T-cell (primary cell): ENCODE measurements at regions not wholly inside any gene's neighbourhood (a gene's known extent, or its start where the extent isn't known, plus 50 kb on each side); places are given as distances from the start of the nearest gene placed in this dataset.

Experiments
- ATAC-seq, 4 experiments: fragments of 200-7000 bp in 3 of 4; fragments of 150-1000 bp in 1 of 4; cut with Tn5 transposase; replicated peaks in 1 of 4; 1 replicate in 3 of 4; 2 replicates in 1 of 4; pipeline ENCODE4 v1.10.0; 2021; ENCODE audit warnings: moderate library complexity in 3 of 4, mild to moderate bottlenecking in 2 of 4, moderate number of reproducible peaks in 1 of 4
- CTCF ChIA-PET, 2 donors: fragments of 300-600 bp; sonication (Branson Sonifier 250); formaldehyde crosslinking; loops; one replicate each; lab custom pipeline; 2022; ENCODE audit warnings: antibody characterized with exemption in 2 of 2; lab: Charles Lee
- POLR2A ChIA-PET, 2 donors: fragments of 300-600 bp; sonication (Branson Sonifier 250); formaldehyde crosslinking; loops; one replicate each; lab custom pipeline; 2022; ENCODE audit warnings: antibody characterized with exemption in 2 of 2; lab: Charles Lee
- DNase-seq, 35 experiments: peaks; one replicate each; pipeline versions ENCODE4 v3.0.0 to v3.0.0-alpha.2; 2013 to 2023
- H3K27ac ChIP-seq: one replicate; pipeline ENCODE4 v1.5.1; 2013; ENCODE audit warnings: low read length
- H3K27me3 ChIP-seq, 2 experiments: replicated peaks in 1 of 2; 1 replicate in 1 of 2; 2 replicates in 1 of 2; pipeline versions ENCODE4 v1.6.1 to v1.7.0; 2013; ENCODE audit warnings: low read length in 1 of 2, mixed read lengths in 1 of 2; ENCODE audit not compliant: control insufficient read depth in 2 of 2, insufficient read depth in 2 of 2; ENCODE audit errors: extremely low read depth in 1 of 2
- H3K36me3 ChIP-seq, 2 donors: 1 replicate in 1 of 2; 2 replicates in 1 of 2; pipeline versions ENCODE4 v1.6.1 to v1.7.0; 2013; ENCODE audit warnings: low read length in 1 of 2; ENCODE audit not compliant: control insufficient read depth in 2 of 2, insufficient read depth in 1 of 2; ENCODE audit errors: extremely low read depth in 1 of 2
- H3K4me1 ChIP-seq, 2 experiments: 1 replicate in 1 of 2; 2 replicates in 1 of 2; pipeline versions ENCODE4 v1.6.1 to v1.7.0; 2013; ENCODE audit warnings: low read length in 2 of 2, mixed read lengths in 1 of 2; ENCODE audit not compliant: insufficient read depth in 2 of 2, control insufficient read depth in 1 of 2; ENCODE audit errors: extremely low read depth in 1 of 2
- H3K4me3 ChIP-seq, 2 donors: 1 replicate in 1 of 2; 2 replicates in 1 of 2; pipeline versions ENCODE4 v1.5.1 to v1.7.0; 2013; ENCODE audit warnings: mild to moderate bottlenecking in 2 of 2, low read length in 1 of 2, moderate library complexity in 1 of 2; ENCODE audit not compliant: control insufficient read depth in 1 of 2; ENCODE audit errors: extremely low read depth in 1 of 2
- H3K9me3 ChIP-seq: 2 replicates; pipeline ENCODE4 v1.7.0; 2013
- H3K27ac Mint-ChIP-seq, 2 donors: one replicate each; pipeline ENCODE4 v1.8.0; 2020 to 2021; ENCODE audit warnings: mild to moderate bottlenecking in 2 of 2, mixed read lengths in 2 of 2
- H3K27me3 Mint-ChIP-seq, 2 donors: one replicate each; pipeline ENCODE4 v1.8.0; 2021 to 2022; ENCODE audit warnings: mixed read lengths in 2 of 2
- H3K36me3 Mint-ChIP-seq: one replicate; pipeline ENCODE4 v1.8.0; 2021; ENCODE audit warnings: mixed read lengths
- H3K4me1 Mint-ChIP-seq, 3 donors: one replicate each; pipeline ENCODE4 v1.8.0; 2020 to 2022; ENCODE audit warnings: mixed read lengths in 3 of 3, mild to moderate bottlenecking in 1 of 3
- H3K4me3 Mint-ChIP-seq, 3 donors: one replicate each; pipeline ENCODE4 v1.8.0; 2020 to 2022; ENCODE audit warnings: mild to moderate bottlenecking in 3 of 3, mixed read lengths in 3 of 3, moderate library complexity in 3 of 3
- H3K9me3 Mint-ChIP-seq, 3 donors: one replicate each; pipeline ENCODE4 v1.8.0; 2020 to 2022; ENCODE audit warnings: mixed read lengths in 3 of 3
- WGBS: methylation state at CpG from one replicate; pipeline ENCODE4 v1.1.5; 2013; ENCODE audit warnings: missing lambda C conversion rate; ENCODE audit not compliant: insufficient coverage; 5-methylcytosine and 5-hydroxymethylcytosine counted together

DNA sequence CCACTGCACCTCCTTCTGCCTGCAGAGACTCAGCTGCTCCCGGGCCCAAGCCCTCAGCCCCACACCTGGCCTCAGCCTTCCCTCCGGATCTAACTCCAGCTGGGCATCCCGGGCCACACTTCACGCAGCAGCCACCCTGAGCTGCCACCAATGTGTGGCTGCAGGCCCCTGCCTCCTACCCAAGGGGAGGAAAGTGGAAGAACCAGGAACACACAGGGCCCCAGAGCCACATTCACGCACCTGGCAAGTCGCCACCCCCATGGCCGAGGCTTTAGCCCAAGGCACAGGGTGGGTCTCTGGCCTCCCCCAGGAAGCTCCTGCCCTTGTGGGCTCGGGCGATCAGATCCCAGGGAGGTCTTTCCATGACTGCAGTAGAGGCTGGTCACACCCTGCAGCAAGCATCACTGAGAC is 345.6 kb downstream of the CTTN start:
- CTCF ChIA-PET, result no interaction called here
- H3K4me1 Mint-ChIP-seq, result no peaks in the 10 kb centered on the region
- 66% methylated on average over 7 of the region's 9 CpGs for WGBS
- Histone ChIP-seq H3K4me3 (no peak overlapping the region), H3K27me3 (peaks cover 0 to 45% of the 10 kb centered on the region in 2 experiments), H3K27ac (no peak overlapping the region), H3K4me1 (no peaks in the 10 kb centered on the region), H3K9me3 (no peaks in the 10 kb centered on the region), H3K36me3 (no peaks in the 10 kb centered on the region)
- POLR2A ChIA-PET, result interaction anchor here in 1 of 2 donors (0.6 kb wide), 1 partner anchor 15 kb away, joined by 3 read pairs; no protein-coding TSS in a partner anchor
- peaks cover 0 to 2% (median 0%) of the 10 kb centered on the region in 3 donors for H3K9me3 Mint-ChIP-seq
- H3K27me3 Mint-ChIP-seq, result peaks cover 17 to 28% of the 10 kb centered on the region in 2 donors
- H3K36me3 Mint-ChIP-seq, result no peaks in the 10 kb centered on the region
- DNase-seq, result no peak
- no peak overlapping the region for H3K4me3 Mint-ChIP-seq
- no peak for ATAC-seq
- H3K27ac Mint-ChIP-seq, result no peak overlapping the region

DNA sequence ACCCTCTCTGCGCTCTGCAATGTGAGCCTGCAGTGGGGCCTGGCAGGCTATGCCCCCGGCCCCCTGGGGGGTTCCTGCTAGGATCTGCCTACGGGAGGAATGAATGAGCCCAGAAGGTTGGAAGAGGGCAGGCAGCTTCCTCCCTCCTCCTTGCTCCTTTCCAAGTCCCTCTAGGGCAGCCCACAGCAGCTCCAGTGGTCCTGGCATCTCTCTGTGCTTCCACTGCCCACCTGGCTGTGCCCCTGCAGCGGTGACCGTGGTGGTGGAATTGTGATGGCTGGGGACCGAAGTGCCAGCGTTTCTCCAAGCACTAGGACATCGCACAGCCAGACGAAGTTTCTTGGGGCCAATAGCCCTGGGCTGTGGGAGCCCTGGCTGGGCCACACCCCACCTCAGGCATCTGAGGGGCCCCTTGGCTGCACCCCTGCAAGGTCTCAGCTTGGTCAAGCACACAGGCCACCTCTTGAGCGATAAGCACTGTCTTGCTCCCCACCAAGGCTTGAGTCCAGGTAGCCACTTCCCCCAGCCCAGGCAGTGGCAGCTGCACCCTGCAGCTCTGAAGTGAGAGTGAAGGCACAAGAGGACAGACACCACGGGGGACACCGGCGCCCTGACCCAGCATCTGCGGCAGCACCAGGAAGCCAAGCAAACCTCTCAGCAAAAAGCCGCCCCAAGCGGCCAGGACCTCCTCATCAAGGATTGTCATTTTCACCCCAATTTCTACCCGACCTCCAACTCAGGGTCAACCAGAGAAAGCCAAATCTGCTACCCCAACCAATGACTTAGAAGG is 346.3 kb downstream of the CTTN start:
- no peaks in the 10 kb centered on the region for H3K36me3 ChIP-seq
- no peak overlapping the region for H3K4me3 ChIP-seq
- DNase-seq (no peak), ATAC-seq (no peak)
- peaks cover 0 to 45% of the 10 kb centered on the region in 2 experiments for H3K27me3 ChIP-seq
- ChIA-PET POLR2A (interaction anchor here in 1 of 2 donors (0.6 kb wide), 1 partner anchor 15 kb away, joined by 3 read pairs; no protein-coding TSS in a partner anchor), CTCF (no interaction called here)
- H3K9me3 ChIP-seq, result no peaks in the 10 kb centered on the region
- WGBS, result 75% methylated on average over 12 of the region's 17 CpGs
- H3K4me1 ChIP-seq, result no peaks in the 10 kb centered on the region
- peaks cover 2 to 9% (median 3%) of the 10 kb centered on the region in 3 donors for H3K9me3 Mint-ChIP-seq
- no peaks in the 10 kb centered on the region for H3K4me1 Mint-ChIP-seq
- H3K27ac Mint-ChIP-seq, result no peak overlapping the region
- H3K27ac ChIP-seq, result no peak overlapping the region
- H3K4me3 Mint-ChIP-seq, result no peak overlapping the region
- no peaks in the 10 kb centered on the region for H3K36me3 Mint-ChIP-seq
- peaks cover 24 to 28% of the 10 kb centered on the region in 2 donors for H3K27me3 Mint-ChIP-seq

DNA sequence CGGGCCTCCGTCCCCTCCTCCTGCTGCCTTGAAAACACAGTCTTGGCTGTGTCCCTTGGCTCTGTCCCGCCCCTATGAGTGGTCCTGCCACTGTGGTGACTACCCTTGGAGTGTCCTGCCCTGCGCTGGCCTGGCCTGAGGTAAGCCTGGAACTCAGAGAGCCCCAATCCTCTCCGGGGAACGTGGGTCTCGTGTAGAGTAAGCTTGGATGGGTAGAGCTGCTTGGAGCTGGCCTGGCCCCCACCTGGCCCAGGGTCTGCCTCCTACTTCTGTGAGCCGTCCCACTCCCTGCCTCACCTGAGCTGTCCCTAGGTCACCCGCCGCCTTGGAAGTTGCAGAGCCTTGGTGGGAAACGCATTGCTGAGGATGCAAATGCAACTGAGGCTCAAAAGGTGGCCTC is 347.1 kb downstream of the CTTN start:
- no peak overlapping the region for H3K27ac Mint-ChIP-seq
- Histone ChIP-seq H3K4me1 (no peaks in the 10 kb centered on the region), H3K4me3 (no peak overlapping the region), H3K9me3 (no peaks in the 10 kb centered on the region), H3K36me3 (no peaks in the 10 kb centered on the region), H3K27ac (no peak overlapping the region), H3K27me3 (peaks cover 0 to 45% of the 10 kb centered on the region in 2 experiments)
- POLR2A ChIA-PET, result no interaction called here
- WGBS, result 74% methylated on average over 11 of the region's 11 CpGs
- H3K9me3 Mint-ChIP-seq, result peaks cover 6 to 12% (median 9%) of the 10 kb centered on the region in 3 donors
- H3K27me3 Mint-ChIP-seq, result peaks cover 25 to 28% of the 10 kb centered on the region in 2 donors
- ATAC-seq (no peak), DNase-seq (no peak)
- H3K36me3 Mint-ChIP-seq, result no peaks in the 10 kb centered on the region
- H3K4me1 Mint-ChIP-seq, result no peaks in the 10 kb centered on the region
- CTCF ChIA-PET, result no interaction called here
- no peak overlapping the region for H3K4me3 Mint-ChIP-seq

DNA sequence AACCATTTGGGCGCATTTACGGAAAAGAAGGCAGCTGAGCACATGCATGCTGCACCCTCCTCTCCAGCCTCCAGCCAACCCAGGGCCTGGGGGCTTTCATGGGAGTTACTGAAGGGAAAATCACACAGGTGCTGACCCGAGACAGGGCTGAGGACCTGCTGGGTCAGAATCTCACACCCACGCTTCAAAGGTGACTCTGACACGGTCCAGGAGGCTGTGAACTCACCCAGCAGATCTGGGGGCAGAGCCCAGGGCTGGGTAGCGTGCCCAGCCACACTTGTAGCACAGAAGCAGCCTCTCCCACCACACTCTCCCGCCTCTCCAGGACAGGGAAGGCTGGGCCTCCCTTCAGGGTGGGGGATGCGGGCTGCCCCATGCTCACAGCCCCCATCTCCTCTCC is 347.6 kb downstream of the CTTN start:
- Mint-ChIP-seq H3K36me3 (no peaks in the 10 kb centered on the region), H3K27ac (no peak overlapping the region), H3K9me3 (peaks cover 8 to 15% (median 14%) of the 10 kb centered on the region in 3 donors), H3K27me3 (peaks cover 25 to 27% of the 10 kb centered on the region in 2 donors), H3K4me3 (no peak overlapping the region), H3K4me1 (no peaks in the 10 kb centered on the region)
- no peak for DNase-seq
- ChIA-PET CTCF (no interaction called here), POLR2A (no interaction called here)
- Histone ChIP-seq H3K4me3 (no peak overlapping the region), H3K4me1 (no peaks in the 10 kb centered on the region), H3K9me3 (peaks cover under 1% of the 10 kb centered on the region), H3K27ac (no peak overlapping the region), H3K27me3 (peaks cover 0 to 42% of the 10 kb centered on the region in 2 experiments), H3K36me3 (no peaks in the 10 kb centered on the region)
- 57% methylated on average over 5 of the region's 8 CpGs for WGBS
- no peak for ATAC-seq

DNA sequence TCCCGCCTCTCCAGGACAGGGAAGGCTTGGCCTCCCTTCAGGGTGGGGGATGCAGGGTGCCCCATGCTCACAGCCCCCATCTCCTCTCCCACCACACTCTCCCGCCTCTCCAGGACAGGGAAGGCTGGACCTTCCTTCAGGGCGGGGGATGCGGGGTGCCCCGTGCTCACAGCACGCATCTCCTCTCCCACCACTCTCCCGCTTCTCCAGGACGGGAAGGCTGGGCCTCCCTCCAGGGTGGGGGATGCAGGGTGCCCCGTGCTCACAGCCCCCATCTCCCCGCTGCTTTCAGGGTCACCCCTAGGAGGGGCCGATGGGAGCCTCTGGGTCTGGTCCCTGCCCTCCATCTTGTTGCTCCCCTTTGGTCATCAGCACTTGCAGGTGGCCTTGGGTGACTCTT is 348.0 kb downstream of the CTTN start:
- Mint-ChIP-seq H3K4me1 (no peaks in the 10 kb centered on the region), H3K27ac (no peak overlapping the region)
- POLR2A ChIA-PET, result no interaction called here

DNA sequence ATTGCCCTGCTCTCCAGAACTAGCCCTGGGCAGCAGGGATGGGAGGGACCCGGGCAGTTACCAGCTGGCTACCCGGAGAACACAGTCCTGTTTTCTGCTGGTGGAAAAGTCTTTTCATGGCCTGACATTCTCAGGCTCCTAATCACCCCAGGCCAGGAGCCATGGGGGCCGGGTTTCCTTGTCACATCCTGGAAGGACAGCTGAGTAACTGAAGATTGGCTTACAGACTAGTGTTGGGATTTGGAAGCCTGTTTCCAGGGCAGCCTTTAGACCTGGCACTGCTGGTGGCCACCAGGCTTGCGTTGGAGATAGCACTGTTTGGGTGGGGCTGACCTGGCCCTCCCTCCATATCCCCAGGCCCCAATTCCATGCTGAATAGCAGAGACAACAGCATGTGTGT is 349.0 kb downstream of the CTTN start:
- H3K27me3 Mint-ChIP-seq, result peaks cover 24 to 25% of the 10 kb centered on the region in 2 donors
- Histone ChIP-seq H3K4me1 (no peaks in the 10 kb centered on the region), H3K36me3 (no peaks in the 10 kb centered on the region), H3K4me3 (no peak overlapping the region), H3K27me3 (peaks cover 0 to 42% of the 10 kb centered on the region in 2 experiments), H3K9me3 (peaks cover 2% of the 10 kb centered on the region), H3K27ac (no peak overlapping the region)
- no peak overlapping the region for H3K27ac Mint-ChIP-seq
- POLR2A ChIA-PET, result no interaction called here
- no peaks in the 10 kb centered on the region for H3K36me3 Mint-ChIP-seq
- CTCF ChIA-PET, result no interaction called here
- no peak for ATAC-seq
- H3K9me3 Mint-ChIP-seq, result peaks cover 13 to 23% (median 22%) of the 10 kb centered on the region in 3 donors
- H3K4me1 Mint-ChIP-seq, result no peaks in the 10 kb centered on the region
- no peak overlapping the region for H3K4me3 Mint-ChIP-seq
- WGBS, result 91% methylated on average over 2 of the region's 4 CpGs
- no peak for DNase-seq

More for the DNA sequence above, 348.0 kb downstream of the CTTN start:
- WGBS, result 84% methylated on average over 9 of the region's 11 CpGs
- Mint-ChIP-seq H3K4me3 (no peak overlapping the region), H3K27me3 (peaks cover 25 to 26% of the 10 kb centered on the region in 2 donors), H3K9me3 (peaks cover 11 to 19% (median 18%) of the 10 kb centered on the region in 3 donors), H3K36me3 (no peaks in the 10 kb centered on the region)
- Histone ChIP-seq H3K36me3 (no peaks in the 10 kb centered on the region), H3K27ac (no peak overlapping the region), H3K4me1 (no peaks in the 10 kb centered on the region), H3K27me3 (peaks cover 0 to 42% of the 10 kb centered on the region in 2 experiments), H3K9me3 (peaks cover 2% of the 10 kb centered on the region), H3K4me3 (no peak overlapping the region)
- DNase-seq (no peak), ATAC-seq (no peak)
- CTCF ChIA-PET, result no interaction called here
